WTC11 (cell line): ENCODE measurements at regions not wholly inside any gene's neighbourhood (a gene's known extent, or its start where the extent isn't known, plus 50 kb on each side); places are given as distances from the start of the nearest gene placed in this dataset.
"Not testable (repeated sequence)": the region's sequence is repeated elsewhere in the genome, so short reads cannot be mapped to it uniquely, and the experiment has no call there.

ENCODE experiments used
- ATAC-seq: fragments of 200-7000 bp; cut with Tn5 transposase; 2 replicates; pipeline ENCODE4 v1.10.0; 2021; ENCODE audit warnings: mild to moderate bottlenecking, moderate library complexity
- CTCF ChIA-PET: fragments of 300-600 bp; sonication (Branson Sonifier 250); formaldehyde crosslinking; loops from one replicate; lab custom pipeline; 2021; ENCODE audit warnings: antibody characterized with exemption; lab: Charles Lee
- POLR2A ChIA-PET: fragments of 350-600 bp; sonication (Branson Sonifier 250); formaldehyde crosslinking; loops from one replicate; lab custom pipeline; 2021; ENCODE audit warnings: antibody characterized with exemption; lab: Charles Lee
- DNase-seq: peaks from one replicate; pipeline ENCODE4 v3.0.0; 2021; ENCODE audit warnings: low spot score
- H3K27ac Mint-ChIP-seq: 2 replicates; pipeline ENCODE4 v1.8.0; 2021; ENCODE audit warnings: mixed read lengths
- H3K27me3 Mint-ChIP-seq: 2 replicates; pipeline ENCODE4 v1.8.0; 2021; ENCODE audit warnings: low read depth, mild to moderate bottlenecking, moderate library complexity, mixed read lengths
- H3K36me3 Mint-ChIP-seq: 2 replicates; pipeline ENCODE4 v1.8.0; 2021; ENCODE audit warnings: mixed read lengths
- H3K4me1 Mint-ChIP-seq: 2 replicates; pipeline ENCODE4 v1.8.0; 2022; ENCODE audit warnings: mixed read lengths
- H3K4me3 Mint-ChIP-seq: 2 replicates; pipeline ENCODE4 v1.8.0; 2021; ENCODE audit warnings: mild to moderate bottlenecking, moderate library complexity, mixed read lengths
- H3K9me3 Mint-ChIP-seq: 2 replicates; pipeline ENCODE4 v1.8.0; 2021; ENCODE audit warnings: mixed read lengths
- AR ChIP-seq: fragments of 250-450 bp; sonication (Bioruptor Pico); IDR thresholded peaks from 2 replicates; pipeline ENCODE4 v1.9.0; 2021; ENCODE audit warnings: mild to moderate bottlenecking
- ATF1 ChIP-seq: sonication (generic); formaldehyde crosslinking; IDR thresholded peaks from 2 replicates; pipeline ENCODE4 v1.8.1; 2023; ENCODE audit warnings: mild to moderate bottlenecking, moderate library complexity, missing genetic modification reagents
- ATF3 ChIP-seq: sonication (generic); formaldehyde crosslinking; conservative IDR thresholded peaks from 2 replicates; pipeline ENCODE4 v1.8.1; 2022; ENCODE audit warnings: mild to moderate bottlenecking, missing genetic modification reagents
- ATF6 ChIP-seq: sonication (generic); formaldehyde crosslinking; IDR thresholded peaks from 2 replicates; pipeline ENCODE4 v1.8.1; 2023; ENCODE audit warnings: mild to moderate bottlenecking, missing genetic modification reagents
- CREB1 ChIP-seq: sonication (generic); formaldehyde crosslinking; IDR thresholded peaks from 2 replicates; pipeline ENCODE4 v1.8.0; 2023; ENCODE audit warnings: mild to moderate bottlenecking, missing genetic modification reagents
- MLX ChIP-seq: sonication (generic); formaldehyde crosslinking; IDR thresholded peaks from 2 replicates; pipeline ENCODE4 v1.8.1; 2023; ENCODE audit warnings: mild to moderate bottlenecking, missing genetic modification reagents, moderate library complexity
- SMAD4 ChIP-seq: sonication (generic); formaldehyde crosslinking; IDR thresholded peaks from 2 replicates; pipeline ENCODE4 v1.8.0; 2022; ENCODE audit warnings: mild to moderate bottlenecking, missing genetic modification reagents
- TEAD4 ChIP-seq: sonication (generic); formaldehyde crosslinking; IDR thresholded peaks from 2 replicates; pipeline ENCODE4 v1.8.0; 2022; ENCODE audit warnings: mild to moderate bottlenecking, missing genetic modification reagents
- TF ChIP-seq, protein P1 (sequence below): sonication (generic); formaldehyde crosslinking; IDR thresholded peaks from 2 replicates; pipeline ENCODE4 v1.8.1; 2022; ENCODE audit warnings: missing genetic modification reagents, borderline replicate concordance

DNA sequence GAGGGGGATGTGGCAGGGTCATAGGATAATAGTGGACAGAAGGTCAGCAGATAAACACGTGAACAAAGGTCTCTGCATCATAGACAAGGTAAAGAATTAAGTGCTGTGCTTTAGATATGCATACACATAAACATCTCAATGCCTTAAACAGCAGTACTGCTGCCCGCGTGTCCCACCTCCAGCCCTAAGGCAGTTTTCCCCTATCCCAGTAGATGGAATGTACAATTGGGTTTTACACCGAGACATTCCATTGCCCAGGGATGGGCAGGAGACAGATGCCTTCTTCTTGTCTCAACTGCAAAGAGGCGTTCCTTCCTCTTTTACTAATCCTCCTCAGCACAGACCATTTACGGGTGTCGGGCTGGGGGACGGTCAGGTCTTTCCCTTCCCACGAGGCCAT is 81.7 kb upstream of the BTG3 start:
- peaks cover 18% of the 10 kb centered on the region for H3K36me3 Mint-ChIP-seq
- H3K27ac Mint-ChIP-seq, POLR2A ChIA-PET, ATAC-seq, CTCF ChIA-PET, DNase-seq, H3K27me3 Mint-ChIP-seq, H3K4me3 Mint-ChIP-seq: not testable (repeated sequence)
- H3K4me1 Mint-ChIP-seq: peaks cover 24% of the 10 kb centered on the region
- H3K9me3 Mint-ChIP-seq: peaks cover 35% of the 10 kb centered on the region

DNA sequence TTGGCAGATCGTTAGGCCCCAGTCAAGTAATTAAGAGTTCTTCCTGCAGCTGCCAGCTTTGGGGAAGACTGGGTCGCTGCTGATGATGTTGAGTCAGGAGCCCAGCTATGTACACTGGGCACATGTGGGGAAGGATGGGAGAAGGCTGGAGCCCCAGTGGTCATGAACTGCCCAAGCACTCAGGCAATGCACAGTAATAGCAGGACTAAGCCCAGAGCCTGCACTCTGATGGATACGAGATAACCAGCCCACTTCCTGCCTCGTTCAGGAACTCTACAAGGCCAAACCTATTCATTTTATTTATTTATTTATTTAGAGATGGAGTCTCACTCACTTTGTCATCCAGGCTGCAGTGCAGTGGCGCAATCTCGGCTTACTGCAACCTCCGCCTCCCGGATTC is 81.1 kb upstream of the BTG3 start:
- peaks cover 17% of the 10 kb centered on the region for H3K36me3 Mint-ChIP-seq
- TF ChIP-seq CREB1 (CRISPR knock-in tag) (no peak), TEAD4 (no peak), ATF1 (CRISPR knock-in tag) (no peak), ATF3 (no peak), ATF6 (CRISPR knock-in tag) (no peak)
- TF ChIP-seq, protein P1, sequence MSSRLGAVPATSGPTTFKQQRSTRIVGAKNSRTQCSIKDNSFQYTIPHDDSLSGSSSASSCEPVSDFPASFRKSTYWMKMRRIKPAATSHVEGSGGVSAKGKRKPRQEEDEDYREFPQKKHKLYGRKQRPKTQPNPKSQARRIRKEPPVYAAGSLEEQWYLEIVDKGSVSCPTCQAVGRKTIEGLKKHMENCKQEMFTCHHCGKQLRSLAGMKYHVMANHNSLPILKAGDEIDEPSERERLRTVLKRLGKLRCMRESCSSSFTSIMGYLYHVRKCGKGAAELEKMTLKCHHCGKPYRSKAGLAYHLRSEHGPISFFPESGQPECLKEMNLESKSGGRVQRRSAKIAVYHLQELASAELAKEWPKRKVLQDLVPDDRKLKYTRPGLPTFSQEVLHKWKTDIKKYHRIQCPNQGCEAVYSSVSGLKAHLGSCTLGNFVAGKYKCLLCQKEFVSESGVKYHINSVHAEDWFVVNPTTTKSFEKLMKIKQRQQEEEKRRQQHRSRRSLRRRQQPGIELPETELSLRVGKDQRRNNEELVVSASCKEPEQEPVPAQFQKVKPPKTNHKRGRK: no peak
- peaks cover 34% of the 10 kb centered on the region for H3K9me3 Mint-ChIP-seq
- ChIA-PET CTCF (no interaction called here), POLR2A (no interaction called here)
- DNase-seq (no peak), ATAC-seq (no peak)
- no peaks in the 10 kb centered on the region; the same call in 1 of the 2 replicates for H3K27me3 Mint-ChIP-seq
- H3K4me1 Mint-ChIP-seq: peaks cover 25% of the 10 kb centered on the region
- no peak overlapping the region for H3K27ac Mint-ChIP-seq
- H3K4me3 Mint-ChIP-seq: no peak overlapping the region

DNA sequence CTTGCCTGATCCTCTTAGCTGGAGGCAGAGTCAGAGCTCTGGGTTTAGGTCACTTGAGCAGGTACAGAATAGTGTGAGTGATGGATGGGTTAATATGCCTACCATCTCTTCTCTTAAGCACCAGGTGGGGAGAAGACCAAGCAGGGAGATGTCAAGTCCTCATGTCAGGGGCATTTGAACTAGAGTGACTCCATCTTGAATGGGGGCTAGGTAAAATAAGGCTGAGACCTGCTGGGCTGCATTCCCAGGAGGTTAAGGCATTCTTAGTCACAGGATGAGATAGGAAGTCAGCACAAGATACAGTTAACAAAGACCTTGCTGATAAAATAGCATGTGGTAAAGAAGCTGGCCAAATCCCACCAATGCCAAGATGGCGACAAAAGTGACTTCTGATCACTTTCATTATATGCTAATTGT is 77.4 kb upstream of the BTG3 start:
- no peak overlapping the region for H3K4me3 Mint-ChIP-seq
- TF ChIP-seq AR (CRISPR knock-in tag) (no peak), ATF1 (CRISPR knock-in tag) (no peak), MLX (CRISPR knock-in tag) (no peak), CREB1 (CRISPR knock-in tag) (no peak), SMAD4 (CRISPR knock-in tag) (no peak)
- TF ChIP-seq, all 79 proteins: peak for 0
- Mint-ChIP-seq H3K36me3 (peaks cover 29% of the 10 kb centered on the region), H3K27ac (no peak overlapping the region), H3K27me3 (no peaks in the 10 kb centered on the region), H3K4me1 (peaks cover 28% of the 10 kb centered on the region), H3K9me3 (peaks cover 54% of the 10 kb centered on the region)
- POLR2A ChIA-PET: no interaction called here
- ATAC-seq (no peak), DNase-seq (no peak)
- CTCF ChIA-PET: interaction anchor here (1.4 to 1.8 kb wide), 3 partner anchors 11 to 234 kb away, joined by 3 to 7 read pairs (median 6); no protein-coding TSS in a partner anchor
